GM19035 (cell line): ENCODE measurements at regions not wholly inside any gene's neighbourhood (a gene's known extent, or its start where the extent isn't known, plus 50 kb on each side); places are given as distances from the start of the nearest gene placed in this dataset.
"Not testable (repeated sequence)": the region's sequence is repeated elsewhere in the genome, so short reads cannot be mapped to it uniquely, and the experiment has no call there.

Experiments used
- ATAC-seq: cut with Tn5 transposase; IDR thresholded peaks from one replicate; pipeline ENCODE4 v1.9.1; 2021; ENCODE audit not compliant: unreplicated experiment

DNA sequence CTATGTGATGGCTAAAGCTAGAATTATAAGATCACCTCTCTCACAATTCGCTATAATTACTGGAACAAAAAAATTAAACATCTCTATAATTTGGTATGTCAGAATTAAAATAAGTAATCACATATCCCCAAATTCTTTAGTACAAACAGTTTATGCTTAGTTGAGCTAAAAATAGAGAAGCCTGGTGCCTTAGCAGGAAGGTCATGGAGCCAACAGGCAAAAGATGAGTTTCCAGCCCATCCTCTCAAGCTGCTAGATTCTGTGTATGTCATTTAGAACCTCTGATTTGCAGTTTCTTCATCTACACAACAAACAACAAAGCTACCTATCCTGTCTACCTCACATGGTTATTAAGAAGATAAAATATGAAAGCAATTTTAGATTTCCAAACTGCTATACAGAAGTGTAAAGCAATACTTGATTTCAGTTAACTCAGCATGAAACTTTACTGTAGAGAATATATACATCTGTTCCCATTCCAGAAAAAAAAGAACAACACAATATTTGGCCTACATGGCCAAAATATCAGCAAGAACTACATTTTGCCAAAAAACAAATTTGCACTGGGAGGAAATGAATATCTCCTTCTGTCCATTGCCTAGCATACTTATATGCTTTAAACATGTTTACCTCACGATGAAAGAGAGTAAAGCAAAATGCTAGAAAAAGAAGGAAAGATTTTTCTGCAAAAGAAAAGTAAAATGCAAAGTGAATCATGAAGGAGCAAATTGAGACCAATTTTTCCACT is 294.0 kb upstream of the MIR17HG start:
- ATAC-seq: no peak

DNA sequence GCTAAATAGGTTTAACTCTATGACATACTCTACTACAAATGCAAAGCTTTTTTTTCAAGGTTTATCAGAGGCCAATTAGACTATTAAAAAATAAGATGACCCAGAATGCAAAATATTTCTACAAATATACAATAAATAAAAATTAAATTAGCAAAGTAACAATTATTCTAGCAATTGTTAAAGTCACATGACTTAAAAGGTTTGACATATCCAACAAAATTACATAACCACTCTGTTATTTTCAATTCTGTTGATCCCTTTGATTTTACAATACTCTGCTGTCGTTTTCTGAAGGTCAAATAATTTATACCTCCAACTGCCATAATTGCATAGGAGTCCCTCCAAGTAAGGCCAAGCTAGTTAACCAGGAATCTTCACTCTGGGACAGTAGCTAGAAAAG is 292.6 kb upstream of the MIR17HG start:
- no peak for ATAC-seq

DNA sequence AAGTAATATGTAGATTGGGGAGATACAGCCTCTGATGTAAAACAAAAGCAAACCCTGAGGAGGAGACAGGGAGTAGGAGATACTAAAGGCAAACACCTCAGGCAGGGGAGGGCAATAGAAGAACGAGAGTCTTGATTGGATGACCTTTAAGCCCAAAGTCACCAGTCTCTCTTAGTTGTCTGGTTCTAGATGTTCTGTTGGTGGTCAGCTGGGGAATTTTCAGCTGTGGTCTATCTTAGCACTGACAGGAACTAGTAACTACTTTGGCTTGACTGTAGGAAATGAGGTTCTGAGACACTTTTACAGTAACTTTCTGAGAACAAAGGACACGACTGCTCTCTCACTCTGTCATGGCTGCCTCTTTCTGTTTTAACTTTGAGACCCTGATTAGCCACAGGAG is 290.7 kb upstream of the MIR17HG start:
- peak; percentile 93 for ATAC-seq

DNA sequence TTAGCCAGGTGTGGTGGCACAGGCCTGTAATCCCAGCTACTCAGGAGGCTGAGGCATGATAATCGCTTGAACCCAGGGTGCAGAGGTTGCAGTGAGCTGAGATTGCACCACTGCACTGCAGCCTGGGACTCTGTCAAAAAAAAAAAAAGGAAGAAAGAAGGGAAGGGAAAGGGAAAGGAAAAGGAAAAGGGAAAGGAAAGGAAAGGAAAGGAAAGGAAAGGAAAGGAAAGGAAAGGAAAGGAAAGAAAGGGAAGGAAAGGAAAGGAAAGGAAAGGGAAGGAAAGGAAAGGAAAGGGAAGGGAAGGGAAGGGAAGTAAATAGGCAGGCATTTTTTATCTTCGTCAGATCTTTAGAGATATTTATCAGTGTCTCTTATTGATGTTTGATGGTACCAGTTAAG is 290.0 kb upstream of the MIR17HG start:
- ATAC-seq: not testable (repeated sequence)

DNA sequence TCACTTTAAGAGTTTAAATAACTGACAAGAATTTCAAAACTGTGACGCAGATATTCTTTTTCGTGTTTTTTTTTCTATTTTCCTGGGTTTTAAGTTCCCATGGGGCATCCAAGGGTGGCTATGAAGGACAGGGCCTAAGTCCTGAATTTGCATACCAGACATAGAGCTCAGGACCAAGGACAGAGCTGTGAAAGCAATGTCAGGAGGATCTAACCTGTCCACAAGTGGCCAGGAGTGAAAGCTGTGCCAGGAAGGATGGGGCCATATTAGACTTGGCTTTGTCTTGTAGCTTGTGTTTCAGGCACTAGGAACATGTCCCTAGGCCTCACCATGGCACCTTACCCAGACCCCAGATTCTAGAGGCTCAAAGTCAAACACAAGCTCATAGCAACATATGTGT is 289.4 kb upstream of the MIR17HG start:
- ATAC-seq: no peak

DNA sequence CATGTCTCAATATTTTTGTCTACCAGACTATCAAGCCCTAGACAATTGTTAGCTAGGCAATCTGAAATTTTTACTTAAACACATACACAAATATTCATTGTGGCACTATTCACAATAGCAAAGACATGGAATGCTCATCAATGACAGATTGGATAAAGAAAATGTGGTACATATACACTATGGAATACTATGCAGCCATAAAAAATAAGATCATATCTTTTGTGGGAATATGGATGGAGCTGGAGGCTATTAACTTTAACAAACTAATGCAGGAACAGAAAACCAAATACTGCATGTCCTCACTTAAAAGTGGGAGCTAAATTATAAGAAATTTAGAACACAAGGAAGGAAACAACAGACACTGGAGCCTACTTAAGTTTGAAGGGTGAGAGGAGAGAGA is 288.6 kb upstream of the MIR17HG start:
- no peak for ATAC-seq

DNA sequence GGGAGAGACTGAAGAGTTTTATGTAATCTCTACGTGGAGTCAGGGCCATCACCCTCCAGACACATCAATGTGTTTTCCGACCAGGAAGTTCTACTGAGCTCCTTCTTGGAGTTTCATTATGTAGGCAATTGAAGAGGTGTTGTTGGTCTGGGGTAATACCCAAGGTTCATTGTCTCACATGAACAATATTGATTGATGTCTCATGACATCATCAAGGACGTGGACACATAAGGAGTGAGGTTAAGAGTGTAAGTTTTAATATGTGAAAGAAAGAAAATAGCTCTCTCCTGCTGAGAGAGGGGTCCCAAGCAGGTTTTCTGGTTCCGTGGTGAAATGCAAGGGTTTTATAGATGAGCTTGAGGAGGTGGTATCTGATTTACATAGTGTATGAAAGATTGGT is 280.7 kb upstream of the MIR17HG start:
- no peak for ATAC-seq

DNA sequence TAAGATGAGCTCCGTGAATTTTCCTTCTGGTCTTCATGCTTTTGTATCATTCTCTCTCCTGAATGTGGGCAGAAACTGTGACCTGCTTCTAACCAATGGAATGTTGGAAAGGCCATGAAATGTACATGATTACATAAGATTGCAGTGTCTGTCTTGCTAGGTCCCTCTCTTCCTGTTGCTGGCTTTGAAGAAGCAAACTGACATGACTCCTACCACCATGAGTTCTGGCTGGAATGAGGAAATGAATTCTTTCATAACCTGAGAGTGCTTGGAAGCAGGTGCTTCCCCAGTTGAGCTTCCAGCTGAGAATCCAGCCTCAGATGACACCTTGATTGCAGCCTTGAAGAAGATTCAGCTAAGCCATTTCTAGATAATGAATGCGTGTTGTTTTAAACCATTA is 275.0 kb upstream of the MIR17HG start:
- ATAC-seq: no peak

DNA sequence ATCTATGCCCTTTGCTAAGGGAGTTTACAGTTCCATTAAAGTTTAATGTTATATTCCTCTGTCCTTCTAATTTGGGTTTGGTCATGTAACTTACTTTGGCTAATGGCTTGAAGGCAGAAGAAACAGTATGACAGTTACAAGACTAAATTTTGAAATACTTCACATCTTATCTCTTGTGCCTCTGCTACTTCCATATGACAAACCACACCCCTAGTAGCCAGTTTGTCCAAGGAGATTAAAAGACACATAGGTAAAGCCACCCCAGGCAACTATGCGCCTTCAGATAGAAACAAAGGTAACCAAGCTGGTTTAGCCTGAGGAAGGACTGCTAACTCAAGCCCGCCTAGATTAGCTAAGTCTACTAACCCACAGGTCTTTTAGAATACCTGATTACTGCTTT is 273.4 kb upstream of the MIR17HG start:
- no peak for ATAC-seq

DNA sequence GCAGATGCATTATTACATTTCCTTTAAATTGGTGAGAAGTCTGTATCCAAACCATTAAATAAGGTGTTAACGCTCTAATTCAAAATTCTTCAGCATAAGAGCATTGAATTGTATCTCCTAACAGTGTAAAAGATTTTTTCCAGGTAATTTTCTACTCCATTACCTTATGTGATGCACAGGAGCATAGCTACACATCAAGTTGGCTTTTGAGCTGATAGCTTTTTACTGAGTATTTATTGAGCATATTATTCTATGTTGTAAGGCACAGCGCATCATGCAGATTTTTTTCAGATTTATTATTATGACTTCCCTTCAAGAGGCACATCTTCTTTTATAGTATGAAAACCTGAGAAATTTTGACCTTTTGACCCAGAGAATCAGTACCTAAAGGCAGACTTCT is 270.7 kb upstream of the MIR17HG start:
- ATAC-seq: no peak

DNA sequence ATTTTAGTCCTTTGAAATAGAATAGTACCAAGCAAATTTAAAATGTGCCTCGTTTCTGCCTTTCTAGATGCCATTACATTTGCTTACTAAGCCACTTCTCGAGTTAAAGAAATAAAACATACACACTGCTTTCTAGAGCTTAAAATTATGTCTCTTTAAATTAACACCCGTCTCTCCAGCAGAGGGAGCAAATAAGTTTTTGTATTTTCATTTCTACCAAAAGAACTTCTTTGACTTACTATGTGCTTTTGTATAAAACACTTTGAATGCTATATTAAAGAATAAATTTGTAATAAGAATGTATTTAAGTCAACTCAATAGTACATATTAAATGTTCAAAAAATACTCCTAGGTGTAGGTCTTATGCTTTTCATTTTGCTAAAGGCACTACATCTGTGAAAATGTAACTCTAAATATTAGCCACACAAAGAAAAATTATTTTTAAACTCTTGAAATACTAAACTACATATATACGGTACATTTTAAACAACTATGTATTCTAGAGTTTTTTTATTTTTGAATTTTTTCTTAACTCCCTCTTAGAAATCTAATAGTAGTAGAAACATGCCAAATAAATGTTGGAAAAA is 269.3 kb upstream of the MIR17HG start:
- ATAC-seq: no peak

DNA sequence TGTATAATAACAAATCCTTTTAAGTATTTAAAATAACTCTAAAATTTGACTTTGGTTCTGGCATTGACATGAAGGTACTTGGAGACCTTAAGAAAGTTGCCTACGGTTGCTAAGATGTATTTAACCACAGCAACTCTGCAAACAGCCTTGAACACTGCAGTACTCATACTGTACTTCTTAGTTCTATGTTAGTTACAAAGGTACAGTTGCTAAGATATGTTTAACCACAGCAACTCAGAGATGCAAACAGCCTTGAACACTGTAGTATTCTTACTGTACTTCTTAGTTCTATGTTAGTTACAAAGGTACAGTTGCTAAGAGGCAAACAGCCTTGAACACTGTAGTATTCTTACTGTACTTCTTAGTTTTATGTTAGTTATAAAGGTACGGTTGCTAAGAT is 268.3 kb upstream of the MIR17HG start:
- ATAC-seq: no peak

DNA sequence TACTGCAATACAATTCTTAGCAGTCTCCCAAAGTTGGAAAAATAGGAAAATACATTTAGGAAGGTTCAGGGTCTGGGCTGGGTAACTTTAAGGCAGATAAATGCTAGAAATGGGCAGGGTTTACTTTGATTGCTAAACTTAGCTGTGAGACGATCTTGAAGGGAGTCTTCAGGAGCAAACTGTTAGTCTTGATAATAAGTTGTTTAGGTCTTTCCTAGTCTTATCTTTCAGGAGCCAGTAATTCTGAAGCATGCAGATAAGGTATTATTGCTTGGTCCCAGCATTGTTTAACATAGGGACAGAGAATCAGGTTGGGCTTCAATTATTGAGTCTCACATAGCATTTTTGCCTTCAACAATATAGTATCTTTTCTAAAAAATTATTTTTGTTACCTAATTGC is 262.4 kb upstream of the MIR17HG start:
- no peak for ATAC-seq

DNA sequence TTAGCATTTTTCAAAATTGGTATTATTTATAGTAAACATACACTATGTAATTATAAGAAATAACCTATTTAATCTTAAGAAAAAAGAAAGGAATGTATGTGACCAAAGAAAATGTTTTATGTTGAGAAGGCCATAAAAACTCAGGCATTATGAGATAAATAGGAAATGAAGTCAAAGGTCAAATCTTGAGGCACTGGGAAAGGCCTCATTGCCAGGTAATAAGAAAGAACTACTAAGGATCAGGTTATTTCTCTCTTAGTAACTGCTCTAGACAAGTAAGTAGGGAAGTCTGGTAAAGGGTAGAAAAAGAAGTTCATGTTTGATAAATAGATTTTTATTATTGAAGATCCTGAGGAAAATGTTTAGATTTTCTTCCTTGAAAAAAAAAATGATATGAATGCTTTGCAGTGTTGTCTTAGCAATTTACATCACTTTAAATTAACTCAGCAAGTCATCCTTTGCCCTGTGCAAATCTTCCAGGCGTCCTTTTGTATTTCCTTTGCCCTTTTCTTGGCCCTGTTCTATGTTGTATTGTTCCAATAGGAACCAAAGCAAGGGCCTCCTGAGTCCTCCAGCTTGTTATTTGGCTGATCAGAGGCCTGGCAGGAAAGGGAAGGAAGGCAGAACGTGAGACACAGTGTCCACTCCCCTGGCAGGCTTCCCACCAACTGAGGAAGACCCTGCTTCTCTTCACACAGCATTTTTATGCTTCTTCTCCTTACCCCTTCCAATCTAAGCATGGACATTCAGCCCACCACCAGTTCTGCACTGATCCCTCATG is 260.4 kb upstream of the MIR17HG start:
- no peak for ATAC-seq

DNA sequence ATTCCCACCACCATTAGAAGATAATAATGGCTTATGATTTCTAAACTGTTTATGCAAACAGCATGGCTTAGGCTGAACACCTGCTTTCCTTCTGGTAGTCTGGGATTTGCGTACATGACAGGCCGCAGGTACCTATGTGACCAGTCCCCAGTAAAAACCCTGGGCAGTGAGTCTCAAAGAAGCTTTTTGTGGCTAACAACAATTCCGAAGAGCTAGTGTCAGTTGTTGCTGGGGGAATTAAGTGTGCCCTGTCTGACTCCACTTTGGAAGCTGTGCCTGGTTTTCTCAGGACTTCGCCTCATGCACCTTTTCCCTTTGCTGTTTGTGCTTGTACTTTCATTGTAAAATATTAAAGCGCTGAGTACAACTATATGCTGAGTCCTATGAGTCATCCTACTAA is 250.2 kb upstream of the MIR17HG start:
- no peak for ATAC-seq

DNA sequence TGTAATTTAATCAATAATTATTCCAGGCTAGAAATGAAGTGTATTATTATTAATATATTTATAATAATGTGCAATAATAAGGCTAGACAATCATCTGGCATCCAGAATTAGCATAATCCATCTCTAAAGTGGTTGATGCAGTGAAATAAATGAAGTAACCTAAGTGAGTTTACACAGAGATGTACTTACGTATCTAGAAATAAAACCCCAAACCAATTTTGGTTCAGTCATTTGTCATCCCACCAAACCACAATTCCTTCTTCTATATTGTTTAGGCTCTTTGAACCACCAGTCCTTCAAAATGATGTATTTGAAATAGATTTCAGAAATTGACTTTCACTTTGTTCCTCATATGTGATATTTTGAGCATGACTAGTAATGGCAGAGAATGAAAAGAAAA is 247.6 kb upstream of the MIR17HG start:
- ATAC-seq: no peak

DNA sequence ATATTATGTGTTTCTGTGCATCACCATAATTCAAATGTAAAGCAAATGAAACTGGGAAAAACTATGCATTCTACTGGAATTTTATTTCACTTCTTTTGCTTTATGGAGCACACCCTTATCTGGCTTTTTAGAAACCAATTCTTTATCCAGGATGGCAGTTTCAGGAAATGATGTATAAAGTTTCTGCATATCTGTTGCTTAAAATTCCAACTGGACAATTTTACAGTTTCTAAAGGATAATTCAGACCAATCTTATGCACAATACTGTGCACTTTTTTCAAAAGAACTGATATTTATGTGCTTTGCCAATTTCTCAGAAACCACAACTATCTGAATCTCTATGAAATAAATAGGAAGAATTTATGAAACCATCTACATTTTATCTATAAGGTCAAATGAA is 246.5 kb upstream of the MIR17HG start:
- no peak for ATAC-seq

DNA sequence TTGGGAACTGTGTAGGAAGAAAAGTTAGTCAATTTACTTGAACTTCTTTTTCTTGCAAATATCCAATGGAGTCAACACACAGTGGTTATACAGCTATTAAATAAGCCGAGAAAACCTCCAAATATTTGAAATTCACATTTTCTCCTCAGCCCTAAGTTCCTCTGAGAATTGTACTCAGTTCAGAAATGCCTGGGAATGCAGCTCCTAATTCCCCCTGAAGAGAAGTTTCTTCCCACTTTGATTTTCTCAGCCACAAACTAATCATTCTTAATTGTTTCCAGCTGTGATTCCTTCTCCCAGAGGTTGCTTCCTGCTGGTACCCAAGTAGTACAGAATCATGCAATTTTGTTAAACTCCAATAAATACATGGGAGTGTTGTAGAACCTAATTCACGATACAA is 246.1 kb upstream of the MIR17HG start:
- ATAC-seq: no peak

DNA sequence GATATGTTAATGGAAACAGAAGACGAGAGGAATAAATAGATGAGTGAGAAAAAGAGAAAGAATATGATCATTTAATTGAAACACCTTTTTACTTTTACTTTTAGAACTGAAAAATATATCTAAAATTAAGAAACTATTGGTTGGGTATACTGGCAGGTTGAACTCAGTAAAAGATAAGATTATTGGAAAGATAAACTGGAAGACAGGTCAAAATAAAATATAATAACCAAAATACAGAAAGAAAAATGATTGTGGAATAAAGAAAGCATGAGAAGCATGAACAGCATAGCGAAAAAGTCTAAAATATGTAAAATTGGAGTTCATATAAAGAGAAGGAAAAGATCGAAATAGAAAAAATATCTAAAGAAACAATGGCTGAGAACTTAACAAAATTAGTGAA is 242.2 kb upstream of the MIR17HG start:
- no peak for ATAC-seq

DNA sequence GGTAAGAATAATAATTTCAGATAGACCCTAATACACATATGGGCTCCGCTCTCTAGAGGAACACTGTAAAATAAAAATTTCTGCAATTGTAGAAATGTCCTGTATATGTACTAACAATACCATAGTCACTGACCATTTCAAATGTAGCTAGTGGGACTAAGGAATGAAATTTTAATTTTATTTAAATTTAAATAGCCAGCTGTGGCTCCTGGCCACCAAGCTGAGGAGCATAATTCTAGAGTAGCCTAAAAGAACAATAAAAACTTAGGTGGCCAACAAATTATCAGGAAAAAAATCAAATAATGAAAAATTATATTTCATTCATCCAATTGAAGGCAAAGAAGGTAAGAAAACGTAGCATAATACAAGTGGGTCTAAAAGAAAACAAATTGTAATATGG is 240.9 kb upstream of the MIR17HG start:
- no peak for ATAC-seq

DNA sequence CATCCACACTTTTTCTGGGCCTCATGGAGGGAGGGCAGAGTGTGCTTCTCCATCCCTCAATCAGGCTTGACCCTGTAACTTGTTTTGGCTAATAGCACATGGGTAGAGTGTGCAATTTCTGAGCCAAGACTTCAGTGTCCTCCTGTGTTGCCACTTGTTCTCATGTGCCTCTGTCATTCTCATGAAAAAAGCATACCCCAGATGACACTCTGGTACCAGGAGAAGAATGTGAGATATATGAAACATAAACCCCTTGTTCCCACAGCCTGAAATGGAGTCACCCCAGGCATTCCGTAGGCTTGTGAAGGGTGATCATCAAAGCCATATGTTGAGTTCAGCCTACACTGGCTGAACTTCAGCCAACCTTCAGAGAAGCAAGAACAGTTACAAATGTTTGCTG is 239.2 kb upstream of the MIR17HG start:
- ATAC-seq: no peak

DNA sequence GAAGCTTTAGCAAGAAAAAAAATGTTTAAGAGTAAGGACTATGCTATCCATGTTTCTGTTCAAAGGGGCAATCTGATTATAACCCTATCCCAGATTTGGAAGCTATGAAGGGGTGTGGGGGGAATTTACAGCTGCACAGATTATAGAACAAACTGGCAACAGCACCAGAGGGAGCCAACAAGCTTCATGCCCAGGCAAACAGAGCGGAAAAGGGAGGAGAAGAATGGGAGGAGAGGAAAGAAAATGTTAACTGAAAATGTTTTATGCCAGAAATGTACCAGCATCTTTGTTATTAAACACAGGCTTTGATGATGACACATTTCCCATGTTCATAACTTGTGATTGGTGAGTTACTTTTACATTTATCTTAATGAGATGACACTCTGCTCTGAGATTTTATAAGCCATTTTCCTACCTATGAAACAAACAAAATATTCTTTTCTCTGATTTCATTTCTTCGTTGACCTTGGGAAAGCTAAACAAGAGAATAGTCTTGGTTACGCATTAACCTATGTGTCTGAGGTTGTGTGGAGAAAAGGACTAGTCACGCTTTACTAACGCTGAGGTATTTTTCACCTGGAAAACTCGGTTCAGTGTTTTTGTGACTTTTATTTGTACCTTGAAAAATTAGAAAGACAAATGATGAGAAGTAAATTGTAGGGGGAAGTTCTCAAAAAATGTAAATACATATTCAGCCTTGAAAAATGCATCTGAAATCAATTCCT is 235.8 kb upstream of the MIR17HG start:
- ATAC-seq: no peak
